Esophagus muscularis mucosa (tissue), 4 donors: ENCODE measurements at regions not wholly inside any gene's neighbourhood (a gene's known extent, or its start where the extent isn't known, plus 50 kb on each side); places are given as distances from the start of the nearest gene placed in this dataset.

ENCODE experiments used
- EP300 ChIP-seq: sonication (generic); formaldehyde crosslinking; IDR thresholded peaks from one replicate; pipeline ENCODE4 v1.6.1; 2017; ENCODE audit warnings: antibody characterized with exemption
- POLR2A ChIP-seq: fragments of 450-650 bp; IDR thresholded peaks from one replicate; pipeline ENCODE4 v1.6.1; 2017; ENCODE audit warnings: antibody characterized with exemption, moderate library complexity, mild to moderate bottlenecking, low read depth
- POLR2AphosphoS5 ChIP-seq, 2 donors: sonication (generic); formaldehyde crosslinking; IDR thresholded peaks; one replicate each; pipeline ENCODE4 v1.6.1; 2017; ENCODE audit warnings: antibody characterized with exemption in 2 of 2
- TF ChIP-seq, protein P1 (sequence below), 3 experiments: fragments of 200-600 bp in 2 of 3; fragments of 450-650 bp in 1 of 3; sonication (generic) in 2 of 3; IDR thresholded peaks; one replicate each; pipeline ENCODE4 v1.5.1; 2017 to 2019; ENCODE audit warnings: antibody characterized with exemption in 3 of 3, mild to moderate bottlenecking in 2 of 3, moderate library complexity in 1 of 3

DNA sequence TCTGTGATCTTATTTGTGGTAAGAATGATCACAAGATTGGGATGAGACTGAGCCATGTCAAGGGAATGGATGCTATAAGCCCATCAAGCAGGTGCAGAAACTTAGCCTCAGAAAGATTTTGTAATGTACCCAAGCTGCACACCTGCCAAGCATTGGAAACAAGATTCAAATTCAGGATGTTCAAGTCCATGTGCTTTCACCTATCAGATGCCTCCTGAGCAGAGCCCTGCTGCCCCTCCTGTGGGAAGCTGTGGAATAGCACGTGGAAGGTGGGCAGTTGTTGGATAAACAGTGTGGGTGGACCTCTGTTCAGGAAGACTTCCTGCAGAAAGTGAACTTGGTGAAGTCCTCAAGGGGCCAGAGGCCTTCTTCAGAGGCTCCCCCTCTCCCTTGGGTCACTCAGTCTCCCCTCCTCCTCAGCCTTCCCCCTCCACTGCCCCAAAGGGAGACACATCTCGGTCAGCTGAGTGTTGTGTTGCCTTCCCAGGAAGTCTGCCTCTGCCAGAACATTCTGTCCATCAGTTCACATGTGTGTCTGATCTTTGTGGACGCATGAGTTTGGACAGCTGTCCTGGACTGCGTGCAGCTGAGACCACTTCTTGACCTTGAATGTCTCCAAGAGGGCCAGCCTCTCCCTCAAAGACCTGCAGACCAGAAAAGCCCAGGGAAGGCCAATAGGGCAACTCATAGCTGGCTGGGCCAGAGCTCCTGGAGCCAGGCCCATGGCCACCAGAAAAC is 186.1 kb downstream of the INHBB start:
- TF ChIP-seq, protein P1, sequence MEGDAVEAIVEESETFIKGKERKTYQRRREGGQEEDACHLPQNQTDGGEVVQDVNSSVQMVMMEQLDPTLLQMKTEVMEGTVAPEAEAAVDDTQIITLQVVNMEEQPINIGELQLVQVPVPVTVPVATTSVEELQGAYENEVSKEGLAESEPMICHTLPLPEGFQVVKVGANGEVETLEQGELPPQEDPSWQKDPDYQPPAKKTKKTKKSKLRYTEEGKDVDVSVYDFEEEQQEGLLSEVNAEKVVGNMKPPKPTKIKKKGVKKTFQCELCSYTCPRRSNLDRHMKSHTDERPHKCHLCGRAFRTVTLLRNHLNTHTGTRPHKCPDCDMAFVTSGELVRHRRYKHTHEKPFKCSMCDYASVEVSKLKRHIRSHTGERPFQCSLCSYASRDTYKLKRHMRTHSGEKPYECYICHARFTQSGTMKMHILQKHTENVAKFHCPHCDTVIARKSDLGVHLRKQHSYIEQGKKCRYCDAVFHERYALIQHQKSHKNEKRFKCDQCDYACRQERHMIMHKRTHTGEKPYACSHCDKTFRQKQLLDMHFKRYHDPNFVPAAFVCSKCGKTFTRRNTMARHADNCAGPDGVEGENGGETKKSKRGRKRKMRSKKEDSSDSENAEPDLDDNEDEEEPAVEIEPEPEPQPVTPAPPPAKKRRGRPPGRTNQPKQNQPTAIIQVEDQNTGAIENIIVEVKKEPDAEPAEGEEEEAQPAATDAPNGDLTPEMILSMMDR (IDR thresholded peaks at IDR 0.05), result no peak
- no peak for TF ChIP-seq POLR2A
- peak; percentile 19 to 47 for TF ChIP-seq POLR2AphosphoS5 (IDR thresholded peaks at IDR 0.05)
- no peak for TF ChIP-seq EP300
